Gastrocnemius medialis (tissue), 4 donors: ENCODE measurements at regions not wholly inside any gene's neighbourhood (a gene's known extent, or its start where the extent isn't known, plus 50 kb on each side); places are given as distances from the start of the nearest gene placed in this dataset.

Source experiments
- ATAC-seq, 2 donors: fragments of 150-250 bp; one replicate each; pipeline ENCODE4 v1.9.1; 2016
- DNase-seq, 2 donors: peaks; one replicate each; pipeline ENCODE4 v3.0.0-alpha.2; 2019
- H3K27ac ChIP-seq, 4 donors: fragments of 200-600 bp; sonication (generic); 1 replicate in 1 of 4; 2 replicates in 3 of 4; pipeline ENCODE4 v1.5.1; 2016 to 2018; ENCODE audit warnings: mild to moderate bottlenecking in 2 of 4, moderate library complexity in 1 of 4
- H3K27me3 ChIP-seq, 3 donors: fragments of 200-600 bp; sonication (generic) in 2 of 3; 1 replicate in 1 of 3; 2 replicates in 2 of 3; pipeline versions ENCODE4 v1.5.1 to v1.6.0; 2016 to 2019; ENCODE audit warnings: mild to moderate bottlenecking in 1 of 3, moderate library complexity in 1 of 3
- H3K36me3 ChIP-seq, 2 donors: fragments of 200-600 bp; sonication (generic) in 1 of 2; one replicate each; pipeline ENCODE4 v1.5.1; 2017 to 2018
- H3K4me1 ChIP-seq, 2 donors: fragments of 200-600 bp; sonication (generic) in 1 of 2; one replicate each; pipeline ENCODE4 v1.5.1; 2016 to 2017; ENCODE audit warnings: mild to moderate bottlenecking in 2 of 2
- H3K4me3 ChIP-seq, 4 donors: fragments of 200-600 bp; sonication (generic) in 3 of 4; 1 replicate in 1 of 4; 2 replicates in 3 of 4; pipeline ENCODE4 v1.5.1; 2016 to 2019; ENCODE audit warnings: mild to moderate bottlenecking in 2 of 4
- H3K9me3 ChIP-seq, 3 donors: fragments of 200-600 bp; sonication (generic) in 2 of 3; 1 replicate in 1 of 3; 2 replicates in 2 of 3; pipeline ENCODE4 v1.5.1; 2016 to 2019
- CTCF ChIP-seq, 5 experiments: fragments of 450-650 bp in 3 of 5; fragments of 200-600 bp in 2 of 5; sonication (generic) in 2 of 5; IDR thresholded peaks in 4 of 5; conservative IDR thresholded peaks in 1 of 5; 1 replicate in 4 of 5; 2 replicates in 1 of 5; pipeline ENCODE4 v1.5.1; 2016 to 2019; ENCODE audit warnings: antibody characterized with exemption in 5 of 5, mild to moderate bottlenecking in 3 of 5, moderate library complexity in 3 of 5
- POLR2A ChIP-seq, 2 donors: fragments of 450-650 bp; IDR thresholded peaks; one replicate each; pipeline ENCODE4 v1.6.1; 2017; ENCODE audit warnings: antibody characterized with exemption in 2 of 2, mild to moderate bottlenecking in 2 of 2, moderate library complexity in 2 of 2
- in situ Hi-C, 4 donors: fragments of 200-750 bp; cut with MboI; loops; one replicate each; pipeline versions ENCODE4 v1.15.0 to v1.8.0; 2017; ENCODE audit warnings: low sequenced_read_pairs in 4 of 4
- intact Hi-C: fragments of 100-400 bp; cut with DNase I; formaldehyde crosslinking; loops from one replicate; pipeline ENCODE4 v1.15.1; 2023; ENCODE audit warnings: low total_unique reads

GRCh38 chr2:201969938-201970785 lies 63.5 kb upstream of the FZD7 start:
- ATAC-seq = no peak
- TF ChIP-seq POLR2A (IDR thresholded peaks at IDR 0.05) (no peak), CTCF (IDR thresholded peaks at IDR 0.05 in 4 of 5, conservative IDR thresholded peaks at IDR 0.05 in 1 of 5) (no peak)
- Histone ChIP-seq H3K9me3 (no peaks in the 10 kb centered on the region), H3K4me1 (no peaks in the 10 kb centered on the region), H3K27me3 (no peaks in the 10 kb centered on the region), H3K27ac (no peak overlapping the region), H3K4me3 (no peak overlapping the region), H3K36me3 (no peaks in the 10 kb centered on the region)
- in situ Hi-C loops = no loop called here
- DNase-seq = no peak
- intact Hi-C loops = loop anchor here (10.0 kb wide), 1 partner anchor 125 kb away; no protein-coding TSS in a partner anchor

- no peaks in the 10 kb centered on the region for H3K27me3 ChIP-seq
- no peak for DNase-seq
- in situ Hi-C loops (no loop called here), intact Hi-C loops (no loop called here)
- no peaks in the 10 kb centered on the region for H3K9me3 ChIP-seq
- no peaks in the 10 kb centered on the region for H3K4me1 ChIP-seq
- H3K36me3 ChIP-seq = no peaks in the 10 kb centered on the region
- H3K27ac ChIP-seq = no peak overlapping the region
- ATAC-seq = no peak
- TF ChIP-seq POLR2A (IDR thresholded peaks at IDR 0.05) = no peak
- no peak for TF ChIP-seq CTCF (IDR thresholded peaks at IDR 0.05 in 4 of 5, conservative IDR thresholded peaks at IDR 0.05 in 1 of 5)
- H3K4me3 ChIP-seq = no peak overlapping the region
Observed at GRCh38 chr2:201970786-201971108, 62.9 kb upstream of the FZD7 start.

- Histone ChIP-seq H3K4me1 (no peaks in the 10 kb centered on the region), H3K36me3 (no peaks in the 10 kb centered on the region), H3K4me3 (no peak overlapping the region), H3K9me3 (no peaks in the 10 kb centered on the region), H3K27ac (no peak overlapping the region), H3K27me3 (no peaks in the 10 kb centered on the region)
- in situ Hi-C loops = no loop called here
- TF ChIP-seq POLR2A (IDR thresholded peaks at IDR 0.05) (no peak), CTCF (IDR thresholded peaks at IDR 0.05 in 4 of 5, conservative IDR thresholded peaks at IDR 0.05 in 1 of 5) (no peak)
- intact Hi-C loops = no loop called here
- ATAC-seq (no peak), DNase-seq (no peak)
Observed at GRCh38 chr2:201971531-201972228, 62.0 kb upstream of the FZD7 start.

GRCh38 chr2:201972621-201973255 lies 60.9 kb upstream of the FZD7 start:
- no peak for TF ChIP-seq POLR2A (IDR thresholded peaks at IDR 0.05)
- TF ChIP-seq CTCF (IDR thresholded peaks at IDR 0.05 in 4 of 5, conservative IDR thresholded peaks at IDR 0.05 in 1 of 5) = no peak
- Histone ChIP-seq H3K4me3 (no peak overlapping the region), H3K27me3 (no peaks in the 10 kb centered on the region), H3K4me1 (peaks cover 0 to 2% of the 10 kb centered on the region in 2 donors), H3K36me3 (no peaks in the 10 kb centered on the region), H3K9me3 (no peaks in the 10 kb centered on the region), H3K27ac (no peak overlapping the region)
- intact Hi-C loops (no loop called here), in situ Hi-C loops (no loop called here)
- no peak for ATAC-seq
- DNase-seq = no peak
